OCI-LY1 (cell line): ENCODE measurements at regions not wholly inside any gene's neighbourhood (a gene's known extent, or its start where the extent isn't known, plus 50 kb on each side); places are given as distances from the start of the nearest gene placed in this dataset.

Experiments used
- H2AFZ ChIP-seq: fragments of 200-600 bp; sonication (generic), shearing (Covaris generic); 2 replicates; pipeline ENCODE4 v1.6.0; 2014; ENCODE audit warnings: antibody characterized with exemption, mild to moderate bottlenecking, low read length
- H3F3A ChIP-seq: fragments of 200-600 bp; sonication (generic), shearing (Covaris generic); 2 replicates; pipeline ENCODE4 v1.6.0; 2014; ENCODE audit warnings: mild to moderate bottlenecking, antibody characterized with exemption, low read length, moderate library complexity; ENCODE audit not compliant: insufficient read depth
- H3K27ac ChIP-seq: fragments of 200-600 bp; sonication (generic); 2 replicates; pipeline ENCODE4 v1.5.1; 2014; ENCODE audit warnings: low read length, mixed run types, mild to moderate bottlenecking, low read depth; ENCODE audit not compliant: poor library complexity, severe bottlenecking
- H3K27me3 ChIP-seq: fragments of 200-600 bp; sonication (generic); 2 replicates; pipeline ENCODE4 v1.6.0; 2014; ENCODE audit warnings: antibody characterized with exemption, mild to moderate bottlenecking, low read length, moderate library complexity; ENCODE audit not compliant: insufficient read depth
- H3K36me3 ChIP-seq: fragments of 200-600 bp; sonication (generic); 2 replicates; pipeline ENCODE4 v1.6.1; 2014; ENCODE audit warnings: mild to moderate bottlenecking, antibody characterized with exemption, low read length, moderate library complexity, mixed read lengths; ENCODE audit not compliant: insufficient read depth
- H3K4me1 ChIP-seq: fragments of 200-600 bp; sonication (generic); 2 replicates; pipeline ENCODE4 v1.5.1; 2014; ENCODE audit warnings: mild to moderate bottlenecking, low read length, moderate library complexity; ENCODE audit not compliant: insufficient read depth, severe bottlenecking
- H3K4me2 ChIP-seq: fragments of 200-600 bp; sonication (generic), shearing (Covaris generic); 2 replicates; pipeline ENCODE4 v1.6.1; 2014; ENCODE audit warnings: low read length
- H3K4me3 ChIP-seq: fragments of 200-600 bp; sonication (generic); 2 replicates; pipeline ENCODE4 v1.5.1; 2014; ENCODE audit warnings: low read length, low read depth, mild to moderate bottlenecking, mixed read lengths; ENCODE audit not compliant: poor library complexity, severe bottlenecking
- H3K79me2 ChIP-seq: fragments of 200-600 bp; shearing (Covaris generic); 2 replicates; pipeline ENCODE4 v1.6.1; 2016; ENCODE audit warnings: mixed run types, low read length, mixed read lengths; ENCODE audit not compliant: insufficient read depth
- H3K9ac ChIP-seq: fragments of 200-600 bp; sonication (generic), shearing (Covaris generic); 2 replicates; pipeline ENCODE4 v1.6.1; 2014; ENCODE audit warnings: mild to moderate bottlenecking, low read length, mixed read lengths
- H3K9me2 ChIP-seq: fragments of 200-600 bp; sonication (generic), shearing (Covaris generic); 2 replicates; pipeline ENCODE4 v1.6.1; 2014; ENCODE audit warnings: low read depth, mild to moderate bottlenecking, low read length, mixed read lengths
- H3K9me3 ChIP-seq: fragments of 200-600 bp; shearing (Covaris generic); 2 replicates; pipeline ENCODE4 v1.6.1; 2014; ENCODE audit warnings: low read length, mixed read lengths
- H4K20me1 ChIP-seq: fragments of 200-600 bp; sonication (generic), shearing (Covaris generic); 2 replicates; pipeline ENCODE4 v1.6.0; 2016; ENCODE audit warnings: mild to moderate bottlenecking, low read length; ENCODE audit not compliant: insufficient read depth
- EZH2 ChIP-seq: fragments of 200-600 bp; sonication (generic), shearing (Covaris generic); IDR thresholded peaks from 2 replicates; pipeline ENCODE4 v1.8.0; 2017; ENCODE audit warnings: borderline replicate concordance, mixed run types, mild to moderate bottlenecking, antibody characterized with exemption, low read length, moderate library complexity, mixed read lengths
- TF ChIP-seq, protein P1 (sequence below): fragments of 200-600 bp; sonication (generic), shearing (Covaris generic); IDR thresholded peaks from 2 replicates; pipeline ENCODE4 v1.5.1; 2017; ENCODE audit warnings: mild to moderate bottlenecking, antibody characterized with exemption, low read length, moderate library complexity, mixed read lengths

DNA sequence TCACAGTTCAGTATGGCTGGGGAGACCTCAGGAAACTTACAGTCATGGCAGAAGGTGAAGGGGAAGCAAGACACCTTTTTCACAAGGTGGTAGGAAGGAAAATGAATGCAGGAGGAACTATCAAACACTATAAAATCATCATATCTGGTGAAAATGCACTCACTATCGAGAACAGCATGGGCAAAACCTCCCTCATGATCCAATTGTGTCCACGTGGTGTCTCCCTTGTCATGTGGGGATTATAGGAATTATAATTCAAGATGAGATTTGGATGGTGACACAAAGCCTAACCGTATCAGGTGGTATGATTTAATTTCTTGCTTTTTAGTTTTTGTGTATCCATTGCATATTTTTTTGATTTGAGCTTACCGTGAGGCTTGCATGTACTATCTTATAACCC, 133.2 kb upstream of the SYNCRIP start:
- no peak for TF ChIP-seq EZH2
- TF ChIP-seq, protein P1, sequence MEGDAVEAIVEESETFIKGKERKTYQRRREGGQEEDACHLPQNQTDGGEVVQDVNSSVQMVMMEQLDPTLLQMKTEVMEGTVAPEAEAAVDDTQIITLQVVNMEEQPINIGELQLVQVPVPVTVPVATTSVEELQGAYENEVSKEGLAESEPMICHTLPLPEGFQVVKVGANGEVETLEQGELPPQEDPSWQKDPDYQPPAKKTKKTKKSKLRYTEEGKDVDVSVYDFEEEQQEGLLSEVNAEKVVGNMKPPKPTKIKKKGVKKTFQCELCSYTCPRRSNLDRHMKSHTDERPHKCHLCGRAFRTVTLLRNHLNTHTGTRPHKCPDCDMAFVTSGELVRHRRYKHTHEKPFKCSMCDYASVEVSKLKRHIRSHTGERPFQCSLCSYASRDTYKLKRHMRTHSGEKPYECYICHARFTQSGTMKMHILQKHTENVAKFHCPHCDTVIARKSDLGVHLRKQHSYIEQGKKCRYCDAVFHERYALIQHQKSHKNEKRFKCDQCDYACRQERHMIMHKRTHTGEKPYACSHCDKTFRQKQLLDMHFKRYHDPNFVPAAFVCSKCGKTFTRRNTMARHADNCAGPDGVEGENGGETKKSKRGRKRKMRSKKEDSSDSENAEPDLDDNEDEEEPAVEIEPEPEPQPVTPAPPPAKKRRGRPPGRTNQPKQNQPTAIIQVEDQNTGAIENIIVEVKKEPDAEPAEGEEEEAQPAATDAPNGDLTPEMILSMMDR = no peak
- Histone ChIP-seq H3K4me2 (no peak overlapping the region), H3K36me3 (no peaks in the 10 kb centered on the region), H3K9me3 (no peaks in the 10 kb centered on the region), H3K4me1 (no peaks in the 10 kb centered on the region), H3K27me3 (no peaks in the 10 kb centered on the region), H2AFZ (no peak overlapping the region), H4K20me1 (no peaks in the 10 kb centered on the region), H3K9ac (no peak overlapping the region), H3K4me3 (no peak overlapping the region), H3F3A (no peaks in the 10 kb centered on the region), H3K27ac (no peak overlapping the region), H3K79me2 (no peaks in the 10 kb centered on the region), H3K9me2 (no peaks in the 10 kb centered on the region)

DNA sequence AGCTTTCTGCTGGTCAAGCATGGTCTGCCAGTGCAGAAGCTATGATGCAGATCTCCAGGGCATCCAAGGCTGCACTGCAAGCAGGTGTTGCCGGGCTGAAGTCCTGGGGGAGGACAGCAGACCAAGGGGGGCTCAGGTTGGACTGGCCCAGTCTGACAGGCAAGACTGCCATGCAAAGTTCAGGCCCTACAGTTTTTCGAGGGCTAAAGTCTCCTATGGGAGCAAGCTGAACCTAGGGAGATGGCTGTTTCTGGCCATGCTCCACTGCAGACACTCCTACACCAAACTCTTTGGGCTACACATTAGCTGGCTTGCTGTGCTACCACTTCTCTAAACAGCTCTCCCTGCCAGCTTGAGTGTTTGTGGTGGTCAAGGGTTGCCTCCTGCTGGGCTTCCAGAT, 130.0 kb upstream of the SYNCRIP start:
- Histone ChIP-seq H3K27me3 (no peaks in the 10 kb centered on the region), H3K9ac (no peak overlapping the region), H3K36me3 (no peaks in the 10 kb centered on the region), H3K27ac (no peak overlapping the region), H3K9me2 (no peaks in the 10 kb centered on the region), H3K4me2 (no peak overlapping the region), H4K20me1 (no peaks in the 10 kb centered on the region), H3K9me3 (no peaks in the 10 kb centered on the region), H3F3A (no peaks in the 10 kb centered on the region), H2AFZ (no peak overlapping the region), H3K79me2 (no peaks in the 10 kb centered on the region), H3K4me3 (no peak overlapping the region), H3K4me1 (no peaks in the 10 kb centered on the region)
- no peak for TF ChIP-seq EZH2
- TF ChIP-seq, protein P1 = no peak

- H3K27me3 ChIP-seq = no peaks in the 10 kb centered on the region
- no peaks in the 10 kb centered on the region for H3K9me3 ChIP-seq
- no peaks in the 10 kb centered on the region for H3K9me2 ChIP-seq
- no peaks in the 10 kb centered on the region for H3K79me2 ChIP-seq
- no peaks in the 10 kb centered on the region for H3K36me3 ChIP-seq
- no peak overlapping the region for H2AFZ ChIP-seq
- no peaks in the 10 kb centered on the region for H3K4me1 ChIP-seq
- no peak overlapping the region for H3K4me2 ChIP-seq
- H3K4me3 ChIP-seq = no peak overlapping the region
- H3F3A ChIP-seq = no peaks in the 10 kb centered on the region
- TF ChIP-seq, protein P1 = no peak
- TF ChIP-seq EZH2 = no peak
- H3K9ac ChIP-seq = no peak overlapping the region
- no peak overlapping the region for H3K27ac ChIP-seq
- no peaks in the 10 kb centered on the region for H4K20me1 ChIP-seq
Observed at GRCh38 chr6:85771925-85772430, 129.3 kb upstream of the SYNCRIP start.
